ENCODE measurements at regions not wholly inside any gene's neighbourhood (a gene's known extent, or its start where the extent isn't known, plus 50 kb on each side); places are given as distances from the start of the nearest gene placed in this dataset.

GRCh38 chr1:104196136-104196535 lies 446.4 kb downstream of the AMY1C start:
- TF ChIP-seq EZH2 (IDR thresholded peaks at IDR 0.05; ENCODE audit: borderline replicate concordance, insufficient read depth, low read depth, low read length, poor library complexity, severe bottlenecking) (no peak), CTCF (IDR thresholded peaks at IDR 0.05) (no peak)
- H3K27ac Mint-ChIP-seq: no peak overlapping the region
- no peaks in the 10 kb centered on the region for H3K4me1 Mint-ChIP-seq
- H3K27ac ChIP-seq (ENCODE audit: low read length in 2 of 2): no peak overlapping the region
- no peaks in the 10 kb centered on the region for H3K36me3 ChIP-seq (replicated peaks in 1 of 2; ENCODE audit: control extremely low read depth in 1 of 2, control insufficient read depth in 1 of 2, extremely low read depth in 1 of 2, insufficient read depth in 2 of 2, low read length in 1 of 2)
- no peaks in the 10 kb centered on the region for H3K4me1 ChIP-seq (ENCODE audit: control insufficient read depth in 2 of 2, insufficient read depth in 2 of 2, low read length in 2 of 2)
- no peak overlapping the region for H3K4me3 Mint-ChIP-seq
- no peak overlapping the region for H3K4me2 ChIP-seq (replicated peaks; ENCODE audit: low read depth, low read length, poor library complexity, severe bottlenecking)
- no peaks in the 10 kb centered on the region for H4K20me1 ChIP-seq (ENCODE audit: control insufficient read depth, insufficient read depth, low read length, poor library complexity, severe bottlenecking)
- no peak for DNase-seq
- H3K79me2 ChIP-seq (ENCODE audit: control insufficient read depth, insufficient read depth, low read length): no peaks in the 10 kb centered on the region
- peaks cover 0 to 7% (median 0%) of the 10 kb centered on the region in 3 donors for H3K9me3 ChIP-seq (ENCODE audit: control extremely low read depth in 1 of 3, control insufficient read depth in 2 of 3, insufficient read depth in 1 of 3, low read length in 2 of 3)
- POLR2A ChIA-PET: no interaction called here
- ATAC-seq (ENCODE audit: low read depth): no peak
- H3K9ac ChIP-seq (ENCODE audit: low read length): no peak overlapping the region
- no peaks in the 10 kb centered on the region for H3K27me3 ChIP-seq (replicated peaks in 1 of 4; ENCODE audit: control extremely low read depth in 1 of 4, control insufficient read depth in 3 of 4, insufficient read depth in 4 of 4, low read length in 3 of 4)
- H3K27me3 Mint-ChIP-seq: no peaks in the 10 kb centered on the region
- intact Hi-C loops (cut with micrococcal nuclease): no loop called here
- CTCF ChIA-PET: no interaction called here
- H3K9me3 Mint-ChIP-seq (ENCODE audit: insufficient read depth): peaks cover 2% of the 10 kb centered on the region
- H2AFZ ChIP-seq (ENCODE audit: insufficient read depth, low read depth, low read length, poor library complexity, severe bottlenecking): no peak overlapping the region
- H3K4me3 ChIP-seq (ENCODE audit: control extremely low read depth in 1 of 5, extremely low read depth in 1 of 5, insufficient read depth in 1 of 5, low read depth in 2 of 5, low read length in 4 of 5): no peak overlapping the region

GRCh38 chr1:104197516-104197915 lies 447.8 kb downstream of the AMY1C start:
- DNase-seq: no peak
- Mint-ChIP-seq H3K9me3 (ENCODE audit: insufficient read depth) (peaks cover 2% of the 10 kb centered on the region), H3K27me3 (no peaks in the 10 kb centered on the region), H3K27ac (no peak overlapping the region), H3K4me3 (no peak overlapping the region), H3K4me1 (no peaks in the 10 kb centered on the region)
- no peak for TF ChIP-seq CTCF (IDR thresholded peaks at IDR 0.05)
- WGBS (ENCODE audit: insufficient coverage): no CpG with 5 or more reads among the region's 1 CpG
- Histone ChIP-seq H3K4me1 (ENCODE audit: control insufficient read depth in 2 of 2, insufficient read depth in 2 of 2, low read length in 2 of 2) (no peaks in the 10 kb centered on the region), H3K9ac (ENCODE audit: low read length) (no peak overlapping the region), H3K4me2 (replicated peaks; ENCODE audit: low read depth, low read length, poor library complexity, severe bottlenecking) (no peak overlapping the region), H3K79me2 (ENCODE audit: control insufficient read depth, insufficient read depth, low read length) (no peaks in the 10 kb centered on the region), H3K27me3 (replicated peaks in 1 of 4; ENCODE audit: control extremely low read depth in 1 of 4, control insufficient read depth in 3 of 4, insufficient read depth in 4 of 4, low read length in 3 of 4) (no peaks in the 10 kb centered on the region), H3K4me3 (ENCODE audit: control extremely low read depth in 1 of 5, extremely low read depth in 1 of 5, insufficient read depth in 1 of 5, low read depth in 2 of 5, low read length in 4 of 5) (no peak overlapping the region), H3K36me3 (replicated peaks in 1 of 2; ENCODE audit: control extremely low read depth in 1 of 2, control insufficient read depth in 1 of 2, extremely low read depth in 1 of 2, insufficient read depth in 2 of 2, low read length in 1 of 2) (no peaks in the 10 kb centered on the region), H3K27ac (ENCODE audit: low read length in 2 of 2) (no peak overlapping the region), H3K9me3 (ENCODE audit: control extremely low read depth in 1 of 3, control insufficient read depth in 2 of 3, insufficient read depth in 1 of 3, low read length in 2 of 3) (peaks cover 0 to 7% (median 0%) of the 10 kb centered on the region in 3 donors), H4K20me1 (ENCODE audit: control insufficient read depth, insufficient read depth, low read length, poor library complexity, severe bottlenecking) (no peaks in the 10 kb centered on the region), H2AFZ (ENCODE audit: insufficient read depth, low read depth, low read length, poor library complexity, severe bottlenecking) (no peak overlapping the region)
- ChIA-PET POLR2A (no interaction called here), CTCF (no interaction called here)
- intact Hi-C loops (cut with micrococcal nuclease): no loop called here
- ATAC-seq (ENCODE audit: low read depth): no peak
